H1 (cell line): ENCODE measurements at regions not wholly inside any gene's neighbourhood (a gene's known extent, or its start where the extent isn't known, plus 50 kb on each side); places are given as distances from the start of the nearest gene placed in this dataset.

Experiments used
- CTCF ChIA-PET: fragments of 300-600 bp; sonication (Branson Sonifier 250); formaldehyde crosslinking; loops from one replicate; lab custom pipeline; 2021; ENCODE audit not compliant: partially characterized antibody; lab: Charles Lee
- POLR2A ChIA-PET: fragments of 300-600 bp; sonication (Branson Sonifier 250); formaldehyde crosslinking; loops from one replicate; lab custom pipeline; 2021; ENCODE audit warnings: inconsistent platforms; ENCODE audit not compliant: partially characterized antibody; lab: Charles Lee
- DNase-seq, 2 experiments: peaks; one replicate each; pipeline versions ENCODE4 v3.0.0 to v3.0.0-alpha.2; 2010 to 2022; ENCODE audit warnings: low spot score in 2 of 2, low read depth in 1 of 2, mixed read lengths in 1 of 2
- FAIRE-seq: peaks from 2 replicates; lab custom pipeline; 2011; peaks lifted over from hg19 to GRCh38; lab: Jason Lieb, UNC
- H2AFZ ChIP-seq: 2 replicates; pipeline ENCODE4 v1.8.1; 2012; ENCODE audit warnings: low read length, inconsistent platforms
- H2AK5ac ChIP-seq: 2 replicates; pipeline ENCODE4 v1.6.1; 2013; ENCODE audit warnings: low read depth, low read length
- H2BK120ac ChIP-seq: replicated peaks from 2 replicates; pipeline ENCODE3; 2013; ENCODE audit warnings: low read depth, low read length, inconsistent platforms
- H2BK12ac ChIP-seq: 2 replicates; pipeline ENCODE4 v1.6.1; 2013; ENCODE audit warnings: low read depth, low read length
- H2BK15ac ChIP-seq: 2 replicates; pipeline ENCODE4 v1.6.1; 2013; ENCODE audit warnings: low read length
- H2BK20ac ChIP-seq: 2 replicates; pipeline ENCODE4 v1.6.1; 2013; ENCODE audit warnings: low read length
- H2BK5ac ChIP-seq: 2 replicates; pipeline ENCODE4 v1.6.1; 2013; ENCODE audit warnings: low read depth, low read length
- H3K14ac ChIP-seq: 2 replicates; pipeline ENCODE4 v1.6.1; 2013; ENCODE audit warnings: inconsistent platforms; ENCODE audit not compliant: insufficient read length
- H3K18ac ChIP-seq: 2 replicates; pipeline ENCODE4 v1.6.1; 2013; ENCODE audit warnings: low read length; ENCODE audit errors: extremely low read depth
- H3K23ac ChIP-seq: 2 replicates; pipeline ENCODE4 v1.6.1; 2013; ENCODE audit warnings: inconsistent platforms; ENCODE audit not compliant: insufficient read length
- H3K23me2 ChIP-seq: 2 replicates; pipeline ENCODE4 v1.6.1; 2013; ENCODE audit warnings: low read depth, low read length
- H3K27ac ChIP-seq: 2 replicates; pipeline ENCODE4 v1.6.1; 2011; ENCODE audit warnings: low read depth, low read length, inconsistent platforms
- H3K27me3 ChIP-seq, 4 experiments: replicated peaks in 1 of 4; 1 replicate in 1 of 4; 2 replicates in 3 of 4; pipeline versions ENCODE4 v1.6.1 to v1.8.1; 2011 to 2013; ENCODE audit warnings: low read length in 3 of 4, mild to moderate bottlenecking in 3 of 4, inconsistent platforms in 2 of 4, mixed read lengths in 2 of 4, moderate library complexity in 1 of 4; ENCODE audit not compliant: control insufficient read depth in 3 of 4, insufficient read depth in 3 of 4; ENCODE audit errors: extremely low read depth in 1 of 4
- H3K36me3 ChIP-seq, 4 experiments: 2 replicates each; pipeline versions ENCODE4 v1.6.1 to v1.8.1; 2011 to 2013; ENCODE audit warnings: mild to moderate bottlenecking in 4 of 4, low read length in 3 of 4, moderate library complexity in 2 of 4, control low read depth in 1 of 4, inconsistent platforms in 1 of 4; ENCODE audit not compliant: insufficient read depth in 4 of 4, control insufficient read depth in 2 of 4
- H3K4ac ChIP-seq: replicated peaks from 2 replicates; pipeline ENCODE3; 2013; ENCODE audit warnings: low read length, low read depth, mixed read lengths, inconsistent platforms; ENCODE audit not compliant: insufficient read length
- H3K4me1 ChIP-seq, 4 experiments: replicated peaks in 1 of 4; 1 replicate in 1 of 4; 2 replicates in 3 of 4; pipeline versions ENCODE4 v1.6.1 to v1.8.1; 2011 to 2013; ENCODE audit warnings: low read length in 3 of 4, inconsistent platforms in 2 of 4, mixed read lengths in 1 of 4; ENCODE audit not compliant: insufficient read depth in 4 of 4, control insufficient read depth in 3 of 4
- H3K4me2 ChIP-seq, 2 experiments: 2 replicates each; pipeline versions ENCODE4 v1.6.1 to v1.8.1; 2011 to 2013; ENCODE audit warnings: low read depth in 2 of 2, low read length in 2 of 2, control low read depth in 1 of 2, inconsistent platforms in 1 of 2, mild to moderate bottlenecking in 1 of 2; ENCODE audit not compliant: insufficient read depth in 1 of 2
- H3K4me3 ChIP-seq, 4 experiments: fragments of 200-600, 300-600 bp in 1 of 4; sonication (generic), shearing (Covaris generic), sonication (Bioruptor Twin) in 1 of 4; 2 replicates each; pipeline versions ENCODE4 v1.5.1 to v1.8.1; 2011 to 2016; ENCODE audit warnings: low read length in 4 of 4, low read depth in 3 of 4, control low read depth in 2 of 4, inconsistent platforms in 2 of 4, mild to moderate bottlenecking in 2 of 4, mixed read lengths in 1 of 4, moderate library complexity in 1 of 4; ENCODE audit not compliant: insufficient read depth in 2 of 4; ENCODE audit errors: extremely low read depth in 1 of 4
- H3K56ac ChIP-seq: replicated peaks from 2 replicates; pipeline ENCODE3; 2013; ENCODE audit warnings: low read depth, mild to moderate bottlenecking, mixed read lengths, low read length, inconsistent platforms; ENCODE audit not compliant: insufficient read length
- H3K79me1 ChIP-seq: 2 replicates; pipeline ENCODE4 v1.6.1; 2013; ENCODE audit warnings: low read depth, low read length, control low read depth
- H3K79me2 ChIP-seq, 2 experiments: 2 replicates each; pipeline versions ENCODE4 v1.6.1 to v1.8.1; 2012 to 2013; ENCODE audit warnings: low read length in 2 of 2, mild to moderate bottlenecking in 2 of 2, inconsistent platforms in 1 of 2; ENCODE audit not compliant: insufficient read depth in 2 of 2, control insufficient read depth in 1 of 2
- H3K9ac ChIP-seq, 4 experiments: replicated peaks in 1 of 4; 1 replicate in 1 of 4; 2 replicates in 3 of 4; pipeline versions ENCODE4 v1.6.1 to v1.8.1; 2011 to 2013; ENCODE audit warnings: low read depth in 3 of 4, low read length in 3 of 4, control low read depth in 2 of 4, mild to moderate bottlenecking in 2 of 4, moderate library complexity in 2 of 4, inconsistent platforms in 1 of 4; ENCODE audit errors: extremely low read depth in 1 of 4
- H3K9me3 ChIP-seq, 2 experiments: 2 replicates each; pipeline versions ENCODE4 v1.6.1 to v1.8.1; 2012 to 2013; ENCODE audit warnings: mild to moderate bottlenecking in 2 of 2, moderate library complexity in 2 of 2, control low read depth in 1 of 2, inconsistent platforms in 1 of 2, low read depth in 1 of 2, low read length in 1 of 2, mixed read lengths in 1 of 2; ENCODE audit not compliant: insufficient read depth in 2 of 2
- H4K20me1 ChIP-seq, 2 experiments: replicated peaks in 1 of 2; 2 replicates each; pipeline versions ENCODE3 to v1.8.1; 2011 to 2013; ENCODE audit warnings: inconsistent platforms in 2 of 2, low read length in 2 of 2, mild to moderate bottlenecking in 1 of 2; ENCODE audit not compliant: insufficient read depth in 2 of 2, control insufficient read depth in 1 of 2
- H4K5ac ChIP-seq: 2 replicates; pipeline ENCODE4 v1.6.1; 2013; ENCODE audit warnings: low read length, low read depth, mixed read lengths, inconsistent platforms; ENCODE audit not compliant: insufficient read length
- H4K8ac ChIP-seq: 2 replicates; pipeline ENCODE4 v1.8.0; 2013; ENCODE audit warnings: mild to moderate bottlenecking, moderate library complexity, low read length, inconsistent platforms; ENCODE audit not compliant: insufficient read depth; ENCODE audit errors: extremely low read depth
- H4K91ac ChIP-seq: replicated peaks from 2 replicates; pipeline ENCODE3; 2013; ENCODE audit warnings: low read length, mixed read lengths, inconsistent platforms; ENCODE audit not compliant: insufficient read length
- CBX5 ChIP-seq: fragments of 300-800, 300-1000 bp; sonication (generic); IDR thresholded peaks from 2 replicates; pipeline ENCODE4 v1.7.1; 2016; ENCODE audit warnings: antibody characterized with exemption, low read length, low read depth
- CHD1 ChIP-seq: IDR thresholded peaks from 2 replicates; pipeline ENCODE4 v1.6.1; 2012; ENCODE audit warnings: low read depth, low read length, improper control_type of control experiment
- CREB1 ChIP-seq: IDR thresholded peaks from 2 replicates; pipeline ENCODE4 v1.6.1; 2012; ENCODE audit warnings: inconsistent platforms
- EGR1 ChIP-seq: IDR thresholded peaks from 2 replicates; pipeline ENCODE4 v1.6.1; 2011; ENCODE audit warnings: low read depth, low read length, borderline replicate concordance
- EZH2 ChIP-seq: fragments of 200-600 bp; sonication (generic); IDR thresholded peaks from 2 replicates; pipeline ENCODE4 v1.7.1; 2012; ENCODE audit warnings: low read depth, mild to moderate bottlenecking, moderate library complexity, low read length, inconsistent platforms; ENCODE audit not compliant: severe bottlenecking
- JUN ChIP-seq: IDR thresholded peaks from 2 replicates; pipeline ENCODE4 v1.6.1; 2011; ENCODE audit warnings: low read depth, mild to moderate bottlenecking, improper control_type of control experiment, low read length
- JUND ChIP-seq: IDR thresholded peaks from 2 replicates; pipeline ENCODE4 v1.6.1; 2011; ENCODE audit warnings: mild to moderate bottlenecking, improper control_type of control experiment, low read length
- KDM1A ChIP-seq: fragments of 200-600, 300-600 bp; sonication (generic); IDR thresholded peaks from 2 replicates; pipeline ENCODE4 v1.7.1; 2016; ENCODE audit warnings: mild to moderate bottlenecking, low read length, borderline replicate concordance
- MAFK ChIP-seq: IDR thresholded peaks from 2 replicates; pipeline ENCODE4 v1.6.1; 2012; ENCODE audit warnings: low read depth, mild to moderate bottlenecking, improper control_type of control experiment, low read length
- RFX5 ChIP-seq: IDR thresholded peaks from 2 replicates; pipeline ENCODE4 v1.6.1; 2011; ENCODE audit warnings: low read depth, low read length, improper control_type of control experiment, borderline replicate concordance
- SIN3A ChIP-seq, 2 experiments: IDR thresholded peaks in 1 of 2; conservative IDR thresholded peaks in 1 of 2; 2 replicates each; pipeline ENCODE4 v1.6.1; 2011 to 2012; ENCODE audit warnings: low read length in 2 of 2, improper control_type of control experiment in 1 of 2, low read depth in 1 of 2, mild to moderate bottlenecking in 1 of 2
- SP1 ChIP-seq: IDR thresholded peaks from 2 replicates; pipeline ENCODE4 v1.6.1; 2011; ENCODE audit warnings: low read depth, low read length
- SRF ChIP-seq: IDR thresholded peaks from 2 replicates; pipeline ENCODE4 v1.6.1; 2011; ENCODE audit warnings: mild to moderate bottlenecking, low read depth, low read length, moderate library complexity
- SUZ12 ChIP-seq: fragments of 200-600 bp; sonication (generic); IDR thresholded peaks from 2 replicates; pipeline ENCODE4 v1.6.1; 2012; ENCODE audit warnings: mild to moderate bottlenecking, inconsistent platforms, low read length, moderate library complexity, mixed read lengths
- TAF1 ChIP-seq: IDR thresholded peaks from 2 replicates; pipeline ENCODE4 v1.6.1; 2011; ENCODE audit warnings: mild to moderate bottlenecking, low read depth, low read length
- TAF7 ChIP-seq: optimal IDR thresholded peaks from 2 replicates; pipeline ENCODE3; 2011; ENCODE audit warnings: low read depth, mild to moderate bottlenecking, inconsistent platforms, low read length, moderate library complexity, borderline replicate concordance
- TCF12 ChIP-seq: IDR thresholded peaks from 2 replicates; pipeline ENCODE4 v1.6.1; 2011; ENCODE audit warnings: low read depth, mild to moderate bottlenecking, low read length
- WGBS, 2 experiments: shearing (Covaris generic) in 1 of 2; methylation state at CpG; one replicate each; pipeline versions ENCODE4 v1.1.6 to v1.1.7; 2013 to 2015; ENCODE audit warnings: low lambda C conversion rate in 2 of 2, mixed read lengths in 2 of 2, inconsistent platforms in 1 of 2, low coverage in 1 of 2, missing lambda C conversion rate in 1 of 2; ENCODE audit not compliant: insufficient replicate concordance in 2 of 2, insufficient coverage in 1 of 2, insufficient read length in 1 of 2; ENCODE audit errors: extremely low coverage in 1 of 2, missing lambda C conversion rate in 1 of 2; 5-methylcytosine and 5-hydroxymethylcytosine counted together

DNA sequence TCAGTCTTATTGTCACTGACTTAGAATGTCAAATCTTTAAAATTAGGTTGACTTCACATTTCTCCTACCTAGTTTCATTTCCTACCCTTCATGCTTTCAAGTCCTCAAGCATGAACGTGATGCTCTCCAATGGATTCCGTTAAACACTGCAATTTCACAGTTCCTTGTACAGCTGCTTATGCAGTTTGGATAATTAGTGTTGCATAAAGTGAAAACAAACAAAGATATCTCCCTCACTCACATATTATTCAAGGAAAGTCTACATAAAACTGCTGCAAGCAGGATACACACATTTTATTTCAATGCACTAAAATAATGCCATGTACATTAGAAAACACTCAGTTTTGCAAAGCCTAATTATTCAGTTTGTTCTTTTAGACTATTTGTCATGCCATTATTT is 214.0 kb downstream of the CRPPA start:
- Histone ChIP-seq H4K91ac (no peak overlapping the region), H3K9ac (no peak overlapping the region), H2BK12ac (no peak overlapping the region), H3K79me1 (no peaks in the 10 kb centered on the region), H3K79me2 (no peaks in the 10 kb centered on the region), H3K4me2 (no peak overlapping the region), H3K23me2 (no peaks in the 10 kb centered on the region), H3K23ac (no peak overlapping the region), H3K4me1 (peaks cover 0 to 3% (median under 1%) of the 10 kb centered on the region in 4 experiments; a peak in 2 of 7 replicates), H3K56ac (no peak overlapping the region), H2BK15ac (no peak overlapping the region), H2BK20ac (no peak overlapping the region), H2BK120ac (no peak overlapping the region), H2AFZ (no peak overlapping the region), H3K27me3 (no peaks in the 10 kb centered on the region), H4K5ac (no peak overlapping the region), H4K8ac (no peak overlapping the region), H2BK5ac (no peak overlapping the region), H3K27ac (no peak overlapping the region), H3K14ac (no peak overlapping the region), H3K9me3 (no peaks in the 10 kb centered on the region), H4K20me1 (no peaks in the 10 kb centered on the region), H2AK5ac (no peak overlapping the region), H3K36me3 (no peaks in the 10 kb centered on the region), H3K18ac (no peak overlapping the region), H3K4ac (no peak overlapping the region), H3K4me3 (no peak overlapping the region)
- POLR2A ChIA-PET, result no interaction called here
- CTCF ChIA-PET, result no interaction called here
- FAIRE-seq, result no peak
- 91% methylated on average over 2 of the region's 2 CpGs; no CpG with 5 or more reads in 1 of the 2 experiments for WGBS, 2 experiments
- no peak for DNase-seq
- no peak for TF ChIP-seq CREB1
- TF ChIP-seq EZH2, result no peak
- no peak for TF ChIP-seq KDM1A
- TF ChIP-seq MAFK, result no peak
- TF ChIP-seq SUZ12, result no peak
- no peak for TF ChIP-seq EGR1
- no peak for TF ChIP-seq TAF1
- no peak for TF ChIP-seq SIN3A (conservative IDR thresholded peaks at IDR 0.05 in 1 of 2, IDR thresholded peaks at IDR 0.05 in 1 of 2; ENCODE audit: low read depth in 1 of 2, low read length in 2 of 2)
- TF ChIP-seq RFX5, result no peak
- no peak for TF ChIP-seq CHD1
- TF ChIP-seq JUND, result no peak
- no peak for TF ChIP-seq TAF7
- no peak for TF ChIP-seq JUN
- TF ChIP-seq SP1, result no peak
- TF ChIP-seq TCF12, result no peak
- no peak for TF ChIP-seq SRF
- no peak for TF ChIP-seq CBX5
